Adrenal gland (tissue), 5 donors: ENCODE measurements at regions not wholly inside any gene's neighbourhood (a gene's known extent, or its start where the extent isn't known, plus 50 kb on each side); places are given as distances from the start of the nearest gene placed in this dataset.

Source experiments
- POLR2A ChIP-seq, 2 donors: fragments of 450-650 bp; IDR thresholded peaks; one replicate each; pipeline ENCODE4 v1.6.1; 2017; ENCODE audit warnings: antibody characterized with exemption in 2 of 2, mild to moderate bottlenecking in 2 of 2, moderate library complexity in 1 of 2
- TF ChIP-seq, protein P1 (sequence below), 6 experiments: fragments of 450-650 bp in 4 of 6; fragments of 200-600 bp in 2 of 6; sonication (generic) in 1 of 6; IDR thresholded peaks; 1 replicate in 5 of 6; 2 replicates in 1 of 6; pipeline versions ENCODE4 v1.5.1 to v1.8.0; 2016 to 2021; ENCODE audit warnings: antibody characterized with exemption in 6 of 6, mild to moderate bottlenecking in 2 of 6, moderate library complexity in 1 of 6
- donor health status: DM: no; HTN: no; CAD: no.

DNA sequence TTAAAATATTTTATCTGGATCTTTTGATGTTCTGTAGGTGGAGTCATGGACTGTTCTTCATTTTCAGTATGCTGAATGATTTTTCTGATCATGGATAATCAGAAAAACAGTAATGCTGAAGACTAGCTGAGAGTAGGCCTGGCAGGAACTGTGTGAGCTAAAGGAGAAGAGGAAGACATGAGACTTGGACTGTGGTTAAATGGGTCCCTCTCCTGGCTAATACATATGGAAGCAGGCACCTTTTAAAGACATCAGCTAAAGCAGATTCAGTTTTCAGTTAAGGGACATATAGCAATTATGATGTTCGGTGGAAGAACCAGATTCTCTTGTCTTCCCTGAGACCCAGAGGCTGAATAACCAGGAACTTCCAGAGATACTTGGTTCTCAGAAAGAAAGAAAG is 169.4 kb downstream of the OLFM4 start:
- TF ChIP-seq POLR2A (IDR thresholded peaks at IDR 0.05): no peak
- TF ChIP-seq, protein P1, sequence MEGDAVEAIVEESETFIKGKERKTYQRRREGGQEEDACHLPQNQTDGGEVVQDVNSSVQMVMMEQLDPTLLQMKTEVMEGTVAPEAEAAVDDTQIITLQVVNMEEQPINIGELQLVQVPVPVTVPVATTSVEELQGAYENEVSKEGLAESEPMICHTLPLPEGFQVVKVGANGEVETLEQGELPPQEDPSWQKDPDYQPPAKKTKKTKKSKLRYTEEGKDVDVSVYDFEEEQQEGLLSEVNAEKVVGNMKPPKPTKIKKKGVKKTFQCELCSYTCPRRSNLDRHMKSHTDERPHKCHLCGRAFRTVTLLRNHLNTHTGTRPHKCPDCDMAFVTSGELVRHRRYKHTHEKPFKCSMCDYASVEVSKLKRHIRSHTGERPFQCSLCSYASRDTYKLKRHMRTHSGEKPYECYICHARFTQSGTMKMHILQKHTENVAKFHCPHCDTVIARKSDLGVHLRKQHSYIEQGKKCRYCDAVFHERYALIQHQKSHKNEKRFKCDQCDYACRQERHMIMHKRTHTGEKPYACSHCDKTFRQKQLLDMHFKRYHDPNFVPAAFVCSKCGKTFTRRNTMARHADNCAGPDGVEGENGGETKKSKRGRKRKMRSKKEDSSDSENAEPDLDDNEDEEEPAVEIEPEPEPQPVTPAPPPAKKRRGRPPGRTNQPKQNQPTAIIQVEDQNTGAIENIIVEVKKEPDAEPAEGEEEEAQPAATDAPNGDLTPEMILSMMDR (IDR thresholded peaks at IDR 0.05): no peak
